ENCODE measurements at regions not wholly inside any gene's neighbourhood (a gene's known extent, or its start where the extent isn't known, plus 50 kb on each side); places are given as distances from the start of the nearest gene placed in this dataset.

- TF ChIP-seq CTCF (IDR thresholded peaks at IDR 0.05) (no peak), POLR2A (IDR thresholded peaks at IDR 0.05) (no peak)
These were observed 181.1 kb upstream of the STXBP6 start for GRCh38 chr14:25231004-25231403.
